NCI-H2171 treated with DMSO at 0.1 percent for 48 hours (cell line): ENCODE measurements at regions not wholly inside any gene's neighbourhood (a gene's known extent, or its start where the extent isn't known, plus 50 kb on each side); places are given as distances from the start of the nearest gene placed in this dataset.
A peak's percentile ranks its signal among the peaks of the same experiment; 100 is the strongest.

ENCODE experiments used
- DNase-seq: peaks from one replicate; lab custom pipeline; 2025; lab: John Stamatoyannopoulos, UW

- no peak for DNase-seq
Measured at GRCh38 chr1:71190843-71191242, 110.0 kb upstream of the ZRANB2 start.

GRCh38 chr1:71184410-71184809, 103.6 kb upstream of the ZRANB2 start:
- DNase-seq: no peak

DNA sequence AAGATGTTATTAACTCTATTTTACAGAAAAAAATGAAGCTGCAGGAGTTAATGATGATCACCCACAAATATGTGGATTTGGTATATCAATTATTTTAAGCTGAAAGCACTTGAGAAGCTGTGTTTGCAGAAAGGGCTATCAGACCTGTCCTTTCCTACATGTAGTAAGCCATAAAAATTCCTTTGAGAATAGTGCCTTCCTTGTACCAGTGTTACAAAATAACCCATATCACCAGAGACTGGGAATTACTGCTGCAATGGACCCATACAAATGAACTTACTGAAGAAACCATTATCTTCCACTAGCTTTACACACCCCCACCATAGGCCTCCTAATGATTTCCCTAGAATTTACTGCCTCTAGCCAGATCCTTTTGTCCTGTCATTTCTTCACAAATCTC, 99.2 kb upstream of the ZRANB2 start:
- no peak for DNase-seq

- DNase-seq: no peak
Measured at GRCh38 chr1:71170925-71171324, 90.1 kb upstream of the ZRANB2 start.

GRCh38 chr1:71167505-71167904, 86.7 kb upstream of the ZRANB2 start:
- no peak for DNase-seq

- peak; percentile 35 for DNase-seq
Measured at GRCh38 chr1:71166178-71167173, 85.6 kb upstream of the ZRANB2 start.

DNA sequence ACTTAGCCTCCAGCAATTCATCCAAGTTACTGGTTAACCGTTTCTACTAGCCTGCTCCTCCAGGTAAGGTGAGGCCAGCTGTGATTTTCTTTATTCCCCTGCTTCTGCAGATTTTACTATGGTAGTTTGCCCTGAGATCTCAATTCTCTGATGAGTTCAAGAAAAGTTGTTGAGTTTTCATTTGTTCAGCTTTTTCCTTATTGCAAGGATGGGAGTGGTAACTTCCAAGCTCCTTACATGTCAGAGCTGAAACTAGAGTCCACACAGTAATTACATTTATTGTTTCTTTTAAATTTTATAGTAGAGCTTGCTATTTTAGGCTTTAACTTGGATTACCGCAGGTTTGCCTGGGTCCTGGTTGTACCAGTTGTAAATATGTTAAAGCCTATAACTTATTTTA, 76.9 kb upstream of the ZRANB2 start:
- DNase-seq: no peak

DNA sequence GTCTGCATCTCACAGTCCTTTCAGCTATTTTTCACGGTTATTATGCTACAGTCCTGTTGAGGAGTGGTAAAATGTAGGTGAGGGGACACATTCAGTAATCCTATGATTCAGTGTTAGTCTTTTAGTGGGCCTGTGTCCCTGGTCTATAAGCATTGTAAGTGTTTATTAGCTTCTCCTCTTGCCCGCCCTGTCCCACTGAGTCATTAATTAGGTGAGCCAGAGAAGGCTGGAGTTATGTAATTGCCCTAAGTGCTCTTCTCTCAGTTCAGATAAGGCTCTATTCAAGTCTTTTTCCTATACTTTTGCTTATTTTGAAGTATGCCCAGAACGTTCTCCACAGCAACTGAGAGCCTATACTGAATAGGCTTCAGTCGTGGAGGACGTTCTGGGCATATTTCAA, 76.3 kb upstream of the ZRANB2 start:
- DNase-seq: no peak

- no peak for DNase-seq
Measured at GRCh38 chr1:71156590-71156989, 75.8 kb upstream of the ZRANB2 start.

DNA sequence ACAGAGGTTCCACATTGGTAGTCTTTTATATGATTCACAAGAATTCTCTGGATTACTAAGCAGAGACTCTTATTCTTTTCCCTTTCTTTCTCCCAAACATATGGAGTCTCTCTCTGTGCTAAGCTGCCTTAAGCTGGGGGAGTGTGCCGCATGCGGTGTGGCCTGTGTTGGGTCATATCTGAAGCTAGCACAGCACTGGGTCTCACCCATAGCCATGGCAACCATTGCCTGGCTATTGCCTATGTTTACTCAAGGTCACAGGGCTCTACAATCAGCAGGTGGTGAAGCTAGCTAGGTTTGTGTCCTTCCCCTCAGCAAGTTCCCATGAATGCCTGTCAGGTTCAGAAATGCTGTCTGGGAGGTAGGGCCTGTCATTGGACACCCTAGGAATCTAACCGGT, 73.6 kb upstream of the ZRANB2 start:
- DNase-seq: no peak

DNA sequence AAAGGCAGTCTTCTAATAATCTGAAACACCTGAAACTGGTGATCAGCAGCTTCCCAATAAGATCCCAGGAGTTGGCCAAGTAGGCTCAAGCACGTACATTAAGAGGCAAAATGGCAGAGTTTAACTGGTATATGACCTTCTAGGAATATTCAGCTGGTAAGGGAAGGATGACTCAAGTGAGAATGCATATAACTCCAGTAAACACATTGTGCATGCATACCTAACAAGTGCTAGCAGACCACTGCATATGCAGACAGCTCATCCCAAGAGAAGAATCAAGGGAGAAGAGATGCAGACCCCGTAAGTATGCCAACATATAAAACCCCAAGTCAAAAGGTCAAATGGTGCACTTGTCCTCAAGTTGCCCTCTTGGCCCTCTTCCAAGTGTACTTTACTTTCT, 73.0 kb upstream of the ZRANB2 start:
- no peak for DNase-seq

DNA sequence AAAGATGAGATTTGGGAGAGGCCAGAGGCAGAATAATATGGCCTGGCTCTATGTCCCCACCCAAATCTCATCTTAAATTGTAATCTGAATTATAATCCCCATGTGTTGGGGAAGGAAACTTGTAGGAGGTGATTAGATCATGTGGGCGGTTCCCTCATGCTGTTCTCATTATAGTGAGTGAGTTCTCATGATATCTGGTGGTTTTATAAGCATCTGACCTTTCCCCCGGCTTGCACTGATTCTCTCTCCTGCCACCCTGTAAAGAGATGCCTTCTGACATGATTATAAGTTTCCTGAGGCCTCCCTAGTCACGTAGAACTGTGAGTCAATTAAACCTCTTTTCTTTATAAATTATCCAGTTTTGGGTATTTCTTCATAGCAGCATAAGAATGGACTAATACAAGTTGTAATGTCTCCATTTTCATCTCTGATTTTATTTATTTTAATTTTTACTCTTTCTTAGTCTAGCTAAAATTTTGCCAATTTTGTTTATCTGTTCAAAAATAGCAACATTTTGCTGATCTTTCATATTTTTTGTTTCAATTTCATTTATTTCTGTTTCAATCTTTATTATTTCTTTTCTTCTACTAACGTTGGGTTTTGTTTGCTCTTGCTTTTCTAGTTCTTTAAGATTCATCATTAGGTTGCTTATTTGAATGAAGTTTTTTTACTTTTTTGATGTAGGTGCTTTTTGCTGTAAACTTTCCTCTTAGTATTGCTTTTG, 67.0 kb upstream of the ZRANB2 start:
- no peak for DNase-seq

DNA sequence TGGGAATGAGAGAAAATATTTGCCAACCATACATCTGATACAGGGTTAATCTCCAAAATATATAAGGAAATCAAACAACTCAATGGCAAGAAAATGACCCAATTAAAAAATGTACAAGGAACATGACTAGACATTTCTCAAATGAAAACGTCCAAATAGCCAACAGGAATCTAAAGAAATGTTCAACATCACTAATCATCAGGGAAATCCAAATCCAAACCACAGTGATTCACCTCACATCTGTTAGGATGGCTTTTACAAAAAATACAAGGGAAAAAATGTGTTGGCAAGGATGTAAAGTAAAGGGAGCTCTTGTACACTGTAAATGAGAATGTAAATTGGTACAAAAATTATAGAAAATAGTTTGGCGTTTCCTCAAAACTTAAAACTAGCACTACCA, 54.7 kb upstream of the ZRANB2 start:
- DNase-seq: no peak
